Fibroblast of skin of left quadriceps (primary cell): ENCODE measurements at regions not wholly inside any gene's neighbourhood (a gene's known extent, or its start where the extent isn't known, plus 50 kb on each side); places are given as distances from the start of the nearest gene placed in this dataset.

ENCODE experiments used
- DNase-seq, 2 experiments: peaks; one replicate each; pipeline ENCODE4 v3.0.0-alpha.2; 2013; ENCODE audit warnings: low read depth in 2 of 2

DNA sequence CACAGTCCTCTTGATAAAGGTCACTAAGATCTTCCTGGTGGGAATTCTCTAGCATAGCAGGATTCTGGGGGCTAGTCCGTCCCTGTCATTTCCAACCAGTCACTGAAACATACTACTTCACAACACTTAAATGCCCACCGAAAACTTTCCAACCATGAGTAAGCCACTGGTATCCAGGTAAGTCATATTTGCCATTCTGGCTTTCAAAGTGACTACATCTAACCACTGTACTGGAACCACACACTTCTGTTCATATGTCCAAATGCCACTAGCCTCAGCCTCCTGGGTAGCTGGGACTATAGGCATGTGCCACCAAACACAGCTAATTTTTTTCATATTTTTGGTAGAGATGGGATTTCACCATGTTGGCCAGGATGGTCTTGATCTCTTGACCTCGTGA, 64.3 kb upstream of the VANGL1 start:
- DNase-seq: no peak

DNA sequence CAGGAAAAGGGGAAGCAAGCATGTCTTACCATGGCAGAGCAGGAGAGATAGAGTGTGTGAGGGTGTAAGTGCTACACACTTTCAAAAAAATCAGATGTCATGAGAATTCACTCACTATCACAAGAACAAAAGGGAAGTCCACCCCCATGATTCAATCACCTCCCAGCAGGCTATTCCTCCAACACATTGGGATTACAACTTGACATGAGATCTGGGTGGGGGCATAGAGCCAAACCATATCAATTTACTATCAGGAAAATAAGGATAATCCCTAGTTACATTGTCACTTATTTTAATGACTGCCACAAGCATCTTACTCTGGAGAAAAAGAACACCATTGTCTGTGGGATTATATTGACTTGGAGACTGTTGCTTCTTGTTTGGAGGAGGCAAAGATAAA, 66.1 kb upstream of the VANGL1 start:
- DNase-seq: no peak

DNA sequence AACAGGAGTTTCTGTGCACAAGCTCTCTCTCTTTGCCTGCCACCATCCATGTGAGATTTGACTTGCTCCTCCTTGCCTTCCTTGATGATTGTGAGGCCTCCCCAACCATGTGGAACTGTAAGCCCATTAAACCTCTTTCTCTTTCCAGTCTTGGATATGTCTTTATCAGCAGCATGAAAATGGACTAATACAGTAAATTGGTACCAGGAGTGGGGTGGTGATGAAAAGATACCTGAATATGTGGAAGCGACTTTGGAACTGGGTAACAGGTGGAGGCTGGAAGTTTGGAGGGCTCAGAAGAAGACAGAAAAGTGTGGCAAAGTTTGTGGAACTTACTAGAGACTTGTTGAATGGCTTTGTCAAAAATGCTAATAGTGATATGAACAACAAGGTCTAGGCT, 69.1 kb upstream of the VANGL1 start:
- DNase-seq: no peak

DNA sequence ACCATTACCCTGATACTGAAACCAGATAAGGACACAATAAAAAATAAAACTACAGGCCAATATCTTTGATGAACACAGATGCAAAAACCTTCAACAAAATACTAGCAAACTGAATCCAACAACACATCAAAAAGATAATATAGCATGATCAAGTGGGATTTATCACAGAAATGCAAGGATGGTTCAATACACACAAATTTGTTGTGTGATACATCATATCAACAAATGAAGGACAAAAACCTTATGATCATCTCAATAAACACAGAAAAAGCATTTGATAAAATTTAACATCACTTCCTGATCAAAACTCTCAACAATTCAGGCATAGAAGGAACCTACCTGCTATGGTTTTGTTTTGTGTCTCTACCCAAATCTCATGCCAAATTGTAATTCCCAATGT, 74.3 kb upstream of the VANGL1 start:
- no peak for DNase-seq

DNA sequence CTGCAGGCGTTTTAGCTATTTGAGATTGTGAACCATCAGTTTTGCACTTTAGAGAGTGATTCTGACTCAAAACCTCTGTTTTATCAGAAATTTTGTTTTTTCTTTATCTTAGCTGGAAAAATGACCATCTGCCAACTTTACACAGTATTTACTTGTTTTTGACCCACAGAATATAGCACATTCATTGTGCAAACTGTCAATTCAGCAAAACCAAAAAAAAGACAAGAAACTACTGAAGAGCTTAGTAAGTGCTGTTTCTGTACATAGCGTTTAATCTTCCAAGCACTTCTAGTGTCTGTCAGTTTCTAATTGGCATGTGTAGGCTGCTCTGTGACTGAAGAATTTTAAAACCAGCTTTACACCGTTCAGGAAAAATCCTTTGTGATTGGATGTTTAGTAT, 76.0 kb upstream of the VANGL1 start:
- no peak for DNase-seq

DNA sequence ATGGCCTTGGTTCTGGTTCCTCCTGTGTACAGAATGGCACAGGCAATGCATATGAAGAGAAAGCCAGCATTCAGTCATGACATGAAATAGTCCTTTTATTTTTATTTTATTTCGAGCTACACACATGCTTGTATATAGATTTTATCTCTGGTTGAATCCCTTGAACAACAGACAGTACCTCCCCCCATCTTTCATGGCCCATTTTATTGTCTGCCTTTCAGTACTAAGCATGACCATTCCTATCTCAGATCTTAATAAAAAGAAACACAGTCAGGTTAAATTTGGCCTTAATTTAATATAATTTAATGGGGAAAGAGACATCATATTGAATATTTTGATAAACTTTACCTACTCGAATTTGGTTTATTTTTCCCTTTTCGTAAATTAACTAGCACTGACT, 76.4 kb upstream of the VANGL1 start:
- DNase-seq: no peak

DNA sequence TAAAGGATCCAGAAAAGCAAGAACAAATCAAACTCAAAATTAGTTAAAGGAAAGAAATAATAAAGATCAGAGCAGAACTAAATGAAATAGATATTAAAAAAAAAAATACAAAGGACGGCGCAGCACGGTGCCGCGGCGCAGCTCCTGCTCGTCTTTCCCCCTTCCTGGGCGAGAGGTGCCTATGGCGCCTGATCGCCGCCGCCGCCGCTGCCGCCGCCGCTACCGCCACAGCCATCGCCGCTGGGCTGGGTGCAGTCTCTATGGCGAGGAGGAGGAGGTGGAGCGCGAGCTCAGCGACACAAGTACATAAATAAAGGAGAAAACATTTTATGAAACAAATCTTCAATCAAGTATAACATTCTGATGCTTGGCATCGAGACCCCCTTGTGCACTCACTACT, 77.6 kb upstream of the VANGL1 start:
- DNase-seq: no peak

DNA sequence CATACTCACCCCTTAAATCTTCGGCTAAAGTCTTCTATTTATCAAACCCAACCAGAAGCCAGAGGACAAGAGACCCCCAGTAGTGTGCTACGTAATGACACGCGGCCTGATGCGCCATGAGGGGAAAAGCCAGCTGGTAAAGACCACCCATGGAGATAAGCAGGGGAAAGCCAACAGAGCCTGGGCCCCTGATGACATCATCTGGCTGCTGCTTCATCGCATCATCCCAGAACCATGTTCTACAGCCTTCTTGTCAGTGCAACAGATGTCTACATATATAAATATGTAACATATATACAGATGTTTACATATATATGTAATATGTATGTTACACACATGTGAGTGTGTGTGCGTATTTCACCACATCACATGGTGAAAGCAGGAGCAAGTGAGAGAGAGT, 81.7 kb upstream of the VANGL1 start:
- DNase-seq: no peak

DNA sequence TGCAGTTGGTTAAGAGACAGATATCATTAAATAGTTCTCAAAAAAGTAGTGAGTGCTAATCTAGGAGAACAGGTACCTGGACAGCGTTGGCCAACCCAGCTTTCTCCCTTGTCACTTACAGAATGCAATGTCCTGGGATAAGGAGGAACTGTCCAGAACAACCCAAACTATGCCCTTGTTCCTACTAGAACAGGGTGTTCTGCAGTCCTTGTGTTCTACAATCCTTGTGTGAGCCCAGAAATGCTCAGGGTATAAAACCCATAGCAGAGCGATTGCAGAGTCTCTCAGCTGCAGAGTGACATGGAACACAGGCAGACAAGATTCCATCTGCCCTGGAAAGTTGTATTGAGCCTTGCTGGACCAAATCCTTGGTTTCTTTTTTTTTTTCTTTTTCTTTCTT, 83.5 kb upstream of the VANGL1 start:
- DNase-seq: no peak

DNA sequence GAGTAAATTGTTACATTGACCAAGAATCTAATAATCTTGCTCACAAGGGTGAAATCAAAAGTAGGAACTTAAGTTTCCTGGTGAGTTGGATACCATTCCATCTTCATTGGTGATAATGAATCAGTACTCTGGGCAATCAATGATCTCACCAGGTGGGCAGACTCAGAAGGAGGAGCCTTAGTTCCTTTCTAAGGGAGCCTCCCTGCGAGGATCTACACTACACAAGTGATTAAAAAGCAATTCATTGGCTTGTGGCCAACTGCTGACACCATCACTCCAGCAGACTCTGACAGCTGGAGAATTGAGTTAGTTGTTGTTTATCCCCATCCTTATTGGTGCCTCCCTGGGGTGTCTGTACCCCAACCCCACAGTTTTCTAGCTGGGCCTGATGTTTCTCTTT, 84.1 kb upstream of the VANGL1 start:
- DNase-seq: no peak

DNA sequence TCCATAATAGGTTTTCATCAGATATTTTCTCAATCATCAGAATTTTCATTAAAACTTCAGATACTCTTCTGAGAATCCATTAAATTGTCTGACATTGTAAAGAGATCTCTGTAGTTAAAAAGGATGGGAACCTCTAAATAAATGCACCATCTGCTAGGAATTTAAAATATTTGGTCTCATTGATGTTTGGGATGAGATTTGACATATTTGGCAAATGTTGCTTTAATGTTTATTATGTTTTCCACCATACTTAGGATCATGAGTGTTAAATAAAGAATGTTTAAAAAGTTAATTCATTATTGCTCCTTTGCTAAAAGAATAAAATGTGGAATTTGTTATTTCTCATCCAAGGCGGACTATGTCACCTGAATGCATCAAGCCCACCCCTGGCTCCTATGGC, 85.5 kb upstream of the VANGL1 start:
- no peak for DNase-seq

DNA sequence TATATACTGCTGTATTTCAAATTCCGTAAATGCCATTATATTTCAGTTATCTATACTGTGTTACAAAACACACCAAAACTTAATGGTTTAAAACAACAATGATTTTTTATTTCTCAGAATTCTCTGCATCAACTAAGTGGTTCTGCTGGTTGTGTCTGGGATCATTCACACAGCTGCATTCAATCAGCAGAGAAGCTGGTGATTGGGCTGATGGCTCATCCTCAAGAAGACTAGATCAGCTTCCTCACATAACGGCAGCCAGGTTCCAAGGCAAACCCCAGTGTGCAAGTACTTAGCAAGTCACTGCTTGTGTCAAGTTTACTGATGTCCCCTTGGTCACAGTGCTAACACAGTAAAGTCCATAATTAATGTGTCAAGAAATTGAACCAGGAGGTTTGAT, 86.3 kb upstream of the VANGL1 start:
- peak; percentile 48 to 59 for DNase-seq

DNA sequence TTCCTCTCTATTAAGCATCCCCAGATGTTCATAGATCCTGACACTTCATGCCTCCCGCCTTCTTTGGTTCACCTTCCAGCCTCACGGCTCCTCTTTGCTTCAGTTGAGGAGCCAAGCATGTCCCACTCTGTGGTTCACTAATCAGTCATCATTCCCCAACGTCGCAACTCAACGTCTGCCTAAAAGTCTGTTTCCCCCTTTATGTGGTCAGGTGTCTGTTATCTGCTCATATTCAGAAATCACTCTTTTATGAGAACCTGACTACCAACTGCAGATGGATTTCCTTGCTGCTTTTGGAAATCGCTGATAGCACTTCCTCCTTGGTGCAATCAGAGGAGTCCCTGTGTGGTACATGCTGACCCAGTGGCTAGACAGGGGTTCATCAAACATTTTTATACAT, 94.1 kb upstream of the VANGL1 start:
- DNase-seq: no peak

DNA sequence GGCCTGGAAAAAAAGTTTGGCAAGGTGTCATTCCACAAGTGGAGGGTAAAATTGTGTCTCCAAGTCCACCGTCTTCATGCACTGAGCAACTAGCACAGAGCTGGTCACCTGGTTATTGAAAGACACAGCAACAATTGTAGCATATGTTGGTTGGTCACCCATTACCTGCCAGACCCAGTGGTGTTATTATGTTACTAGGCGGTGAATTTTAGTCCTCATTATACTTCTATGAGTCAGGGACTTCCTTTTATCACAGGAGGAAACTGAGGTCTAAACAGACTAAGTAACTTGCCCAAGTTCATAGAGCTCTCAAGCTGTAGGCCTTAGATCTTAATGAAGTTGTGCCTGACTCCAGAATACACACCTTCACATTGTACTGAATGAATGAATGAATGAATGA, 94.9 kb upstream of the VANGL1 start:
- no peak for DNase-seq

DNA sequence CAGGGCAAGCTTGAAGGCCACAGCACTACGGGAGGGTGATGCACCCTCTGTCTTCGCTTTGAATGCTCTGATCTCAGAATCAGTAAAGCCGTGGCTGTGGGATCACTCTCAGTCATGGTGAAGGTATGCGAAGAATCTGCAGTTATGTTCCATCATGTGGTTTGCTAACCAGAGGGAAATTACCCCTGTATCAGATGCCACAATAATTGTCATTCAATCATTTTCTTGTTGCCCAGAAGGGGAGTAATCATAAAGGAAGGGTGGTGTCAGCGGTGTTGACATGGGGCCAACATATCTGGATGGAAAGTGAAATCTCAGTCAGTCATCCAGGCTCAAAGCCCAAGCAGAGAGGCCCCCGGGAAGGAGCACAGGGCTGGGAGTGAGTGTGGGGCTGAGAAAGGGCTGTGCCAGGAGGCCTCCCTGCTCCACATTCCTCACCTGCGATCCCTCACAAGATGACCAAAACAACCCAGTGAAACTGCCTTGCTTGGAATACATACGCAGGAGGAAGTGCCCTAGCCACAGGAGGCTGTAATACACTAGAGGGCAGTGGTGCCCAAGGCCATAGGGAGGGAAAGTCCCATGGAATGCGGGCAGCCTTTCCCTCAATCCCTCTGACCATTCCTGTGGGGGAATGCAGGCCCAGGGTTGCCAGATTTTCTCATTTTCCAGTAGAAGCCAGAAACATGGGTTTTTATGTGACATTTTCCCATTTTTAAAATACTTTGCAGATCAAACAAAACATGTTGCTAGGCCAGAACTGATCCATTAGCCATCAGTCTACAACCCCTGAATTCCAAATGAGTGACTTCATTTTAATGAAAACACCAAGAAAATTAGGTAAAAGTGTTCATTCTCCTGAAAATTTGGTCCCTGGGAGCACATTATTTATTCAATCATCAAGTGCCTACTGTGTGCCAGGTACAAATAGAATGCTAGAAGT, 95.7 kb upstream of the VANGL1 start:
- peak; percentile 94 to 95 for DNase-seq

DNA sequence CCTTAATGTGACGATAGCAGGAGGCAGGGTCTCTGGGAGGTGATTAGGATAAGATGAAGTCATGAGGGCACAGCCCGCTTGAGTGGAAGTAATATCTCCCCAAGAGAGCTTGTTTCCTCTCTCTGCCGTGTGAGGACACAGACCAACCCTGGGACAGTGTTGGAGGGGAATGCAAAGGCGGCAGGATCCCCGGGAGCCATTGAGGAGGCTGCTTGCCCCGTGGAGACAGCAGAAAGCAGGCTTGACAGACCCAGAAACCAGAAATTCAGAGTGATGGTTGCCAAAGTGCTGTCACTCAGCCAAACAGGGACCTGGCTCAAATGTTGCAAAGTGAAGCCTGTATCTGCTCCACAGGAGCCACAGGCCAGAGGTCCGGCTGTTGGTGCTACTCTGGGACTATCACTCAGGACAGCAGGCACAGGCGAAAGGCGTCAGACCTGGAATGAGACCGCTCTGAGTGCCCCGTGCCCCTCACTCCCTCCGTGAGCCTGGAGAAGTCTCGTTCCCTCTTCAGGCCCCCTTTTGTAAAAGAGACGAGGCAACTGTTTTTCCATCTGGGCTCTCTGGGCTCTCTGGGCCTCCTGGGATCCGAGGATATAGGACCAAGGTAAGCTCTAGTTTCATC, 96.6 kb upstream of the VANGL1 start:
- DNase-seq: no peak

DNA sequence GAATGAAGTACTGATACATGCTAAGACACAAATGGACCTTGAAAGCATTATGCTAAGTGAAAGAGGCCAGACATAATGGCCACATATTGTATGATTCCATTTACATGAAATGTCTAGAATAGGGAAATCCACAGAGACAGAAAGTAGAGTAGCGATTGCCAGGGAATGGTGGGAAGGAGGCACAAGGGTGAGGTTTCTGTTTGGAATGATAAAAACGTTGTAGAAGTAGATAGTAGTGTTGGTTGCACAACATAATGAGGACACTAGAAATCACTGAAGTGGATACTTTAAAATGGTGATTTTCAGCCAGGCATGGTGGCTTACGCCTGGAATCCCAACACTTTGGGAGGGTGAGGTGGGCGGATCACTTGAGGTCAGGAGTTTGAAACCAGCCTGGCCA, 97.6 kb upstream of the VANGL1 start:
- DNase-seq: no peak

DNA sequence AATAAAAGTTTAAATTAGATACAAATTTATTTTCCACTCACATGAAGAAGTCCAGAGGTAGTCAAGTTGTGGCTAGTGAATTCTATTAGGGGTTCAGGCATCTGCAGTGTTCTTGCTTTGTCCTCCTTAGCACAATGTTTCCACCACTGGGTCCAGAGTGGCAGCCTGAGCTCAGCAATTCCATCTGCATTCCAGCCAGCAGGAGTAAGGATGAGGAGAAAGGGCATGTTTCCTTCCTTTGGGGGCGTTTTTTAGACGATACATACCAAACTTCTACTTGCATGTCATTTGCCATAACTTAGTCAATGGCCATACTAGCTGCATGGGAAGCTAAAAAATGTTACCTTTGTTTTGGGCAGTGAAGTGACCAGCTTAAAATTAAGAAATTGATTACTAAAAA, 98.5 kb upstream of the VANGL1 start:
- DNase-seq: no peak

DNA sequence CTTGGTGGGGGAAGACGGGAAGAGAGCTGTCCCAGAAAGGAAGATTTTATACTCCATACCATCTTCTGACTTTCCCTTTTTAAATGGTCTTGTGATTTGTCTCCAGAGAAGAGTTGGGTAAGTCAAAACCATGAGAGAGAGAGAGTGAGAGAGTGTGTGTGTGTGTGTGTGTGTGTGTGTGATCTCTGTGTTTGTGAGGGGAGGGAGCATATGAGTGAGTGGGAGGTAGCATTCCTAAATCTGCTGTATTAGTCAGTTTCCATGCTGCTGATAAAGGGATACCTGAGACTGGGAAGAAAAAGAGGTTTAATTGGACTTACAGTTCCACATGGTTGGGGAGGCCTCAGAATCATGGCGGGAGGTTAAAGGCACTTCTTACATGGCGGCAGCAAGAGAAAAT, 102.0 kb upstream of the VANGL1 start:
- DNase-seq: no peak

DNA sequence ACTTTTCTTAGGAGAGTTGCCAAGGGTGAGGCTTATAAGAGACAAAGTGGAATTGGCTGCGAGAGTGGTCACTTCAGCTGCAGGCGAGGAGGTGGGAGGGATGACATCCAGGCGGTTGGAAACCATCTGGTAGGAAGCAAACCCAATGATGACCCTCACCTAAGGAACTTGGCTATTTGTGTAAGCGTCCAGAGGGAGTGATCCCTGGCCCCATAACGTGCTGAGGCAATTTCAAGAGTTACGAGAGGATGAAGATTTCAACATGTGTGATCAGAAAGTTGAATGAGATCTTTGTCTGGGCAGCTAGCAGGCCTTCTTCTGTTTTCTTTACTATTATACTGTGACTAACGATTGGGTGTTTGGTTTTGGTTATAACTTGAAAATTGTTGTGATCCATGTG, 102.7 kb upstream of the VANGL1 start:
- DNase-seq: no peak

DNA sequence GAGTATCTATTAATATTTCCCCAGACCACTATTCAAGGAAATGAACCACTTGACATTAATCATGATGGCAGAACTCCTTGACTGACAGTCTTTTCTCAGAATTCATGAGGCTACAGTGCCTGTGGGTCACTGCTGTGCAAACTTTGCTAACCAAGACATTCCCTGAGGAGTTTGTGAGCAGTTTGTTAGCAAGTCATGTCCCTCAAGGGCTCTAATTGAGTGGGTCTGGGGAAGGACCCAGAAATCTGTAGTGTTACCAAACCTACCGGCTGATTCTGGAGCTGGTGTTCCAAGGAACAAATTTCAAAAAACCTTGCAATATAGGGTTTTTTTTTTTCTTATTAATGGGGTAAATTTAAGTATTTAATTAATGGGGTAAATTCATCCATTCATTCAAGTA, 103.2 kb upstream of the VANGL1 start:
- DNase-seq: no peak

DNA sequence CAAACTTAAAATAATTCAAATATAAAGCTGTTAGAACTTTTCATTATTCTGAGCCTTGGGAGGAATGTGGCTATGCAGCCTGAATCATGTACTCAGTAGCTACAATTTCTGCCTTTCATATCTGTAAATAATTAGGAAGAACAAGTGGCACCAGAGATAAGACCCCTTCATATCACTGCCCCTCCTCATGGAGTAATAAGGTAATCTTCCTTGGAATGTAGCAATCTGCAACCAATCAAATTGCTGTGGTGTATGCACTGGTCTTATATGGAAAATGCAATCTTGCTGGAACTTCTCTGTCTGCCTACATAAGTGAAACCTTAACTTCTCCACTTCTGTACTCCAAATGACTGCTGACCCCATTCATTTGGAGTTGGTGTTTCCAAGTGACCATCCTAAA, 104.4 kb upstream of the VANGL1 start:
- DNase-seq: no peak

DNA sequence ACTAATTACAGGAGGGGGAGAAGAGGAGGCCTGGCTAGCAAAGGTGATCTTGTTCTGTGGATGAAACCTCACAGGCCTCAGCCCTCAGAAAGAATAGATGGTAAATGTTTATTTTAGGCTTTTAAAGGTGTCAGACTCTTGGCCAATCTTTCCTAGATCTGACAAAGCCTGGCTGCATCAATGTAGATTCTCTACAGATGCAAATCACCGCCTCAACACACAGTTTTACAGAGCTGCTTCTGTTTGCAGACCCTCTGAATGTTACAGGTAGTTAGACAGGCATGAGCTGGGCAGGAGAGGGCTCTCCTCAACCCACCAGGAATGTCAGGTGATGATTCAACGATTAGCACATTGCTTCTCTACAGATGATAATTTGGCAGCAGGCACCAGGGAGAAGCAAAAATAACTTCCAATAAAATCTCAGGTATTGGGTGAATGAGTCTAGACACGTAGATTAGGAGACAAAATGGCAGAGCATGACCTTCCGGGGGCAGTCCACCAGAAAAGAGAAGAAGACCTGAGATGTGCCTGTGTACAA, 105.4 kb upstream of the VANGL1 start:
- DNase-seq: no peak
